ENCODE measurements at regions not wholly inside any gene's neighbourhood (a gene's known extent, or its start where the extent isn't known, plus 50 kb on each side); places are given as distances from the start of the nearest gene placed in this dataset.
"Not testable (repeated sequence)": the region's sequence is repeated elsewhere in the genome, so short reads cannot be mapped to it uniquely, and the experiment has no call there.

GRCh38 chr13:95391362-95391761 lies 90.1 kb upstream of the ABCC4 start:
- no peak for DNase-seq

DNA sequence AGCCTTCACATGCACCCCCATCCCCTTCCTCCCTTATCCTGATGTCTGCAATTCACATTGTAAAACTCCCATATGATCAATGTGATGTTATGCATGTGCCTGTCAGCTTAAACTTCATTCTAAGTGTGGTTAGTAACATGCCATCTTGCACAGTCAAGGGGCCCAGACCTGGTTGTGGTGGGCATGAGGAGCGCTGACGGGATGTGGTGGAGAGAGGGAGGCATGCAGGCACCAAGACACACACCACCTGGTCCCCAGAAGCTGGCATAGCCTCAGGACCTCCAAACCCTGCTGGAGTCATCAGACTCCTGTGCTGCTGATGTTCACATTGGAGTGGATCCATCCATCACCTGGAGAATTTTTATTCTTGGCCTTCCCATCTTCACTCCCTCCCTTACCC lies 90.5 kb upstream of the ABCC4 start:
- DNase-seq, result no peak

DNA sequence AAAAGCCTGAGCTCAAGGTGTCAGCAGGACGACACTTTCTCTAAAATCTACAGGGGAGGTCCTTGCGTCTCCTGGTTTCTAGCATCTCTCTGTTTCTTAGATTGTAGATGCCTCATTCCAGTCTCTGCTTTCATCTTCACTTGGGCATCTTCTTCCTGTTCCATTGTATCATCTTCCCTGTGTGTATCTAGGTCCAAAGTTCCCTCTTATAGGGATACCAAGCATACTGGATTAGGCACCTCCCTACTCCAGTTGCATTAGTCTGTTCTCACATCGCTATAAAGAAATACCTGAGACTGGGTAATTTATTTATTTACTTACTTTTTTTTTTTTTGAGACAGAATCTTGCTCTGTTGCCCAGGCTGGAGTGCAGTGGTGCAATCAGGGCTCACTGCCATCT lies 91.3 kb upstream of the ABCC4 start:
- no peak for DNase-seq

DNA sequence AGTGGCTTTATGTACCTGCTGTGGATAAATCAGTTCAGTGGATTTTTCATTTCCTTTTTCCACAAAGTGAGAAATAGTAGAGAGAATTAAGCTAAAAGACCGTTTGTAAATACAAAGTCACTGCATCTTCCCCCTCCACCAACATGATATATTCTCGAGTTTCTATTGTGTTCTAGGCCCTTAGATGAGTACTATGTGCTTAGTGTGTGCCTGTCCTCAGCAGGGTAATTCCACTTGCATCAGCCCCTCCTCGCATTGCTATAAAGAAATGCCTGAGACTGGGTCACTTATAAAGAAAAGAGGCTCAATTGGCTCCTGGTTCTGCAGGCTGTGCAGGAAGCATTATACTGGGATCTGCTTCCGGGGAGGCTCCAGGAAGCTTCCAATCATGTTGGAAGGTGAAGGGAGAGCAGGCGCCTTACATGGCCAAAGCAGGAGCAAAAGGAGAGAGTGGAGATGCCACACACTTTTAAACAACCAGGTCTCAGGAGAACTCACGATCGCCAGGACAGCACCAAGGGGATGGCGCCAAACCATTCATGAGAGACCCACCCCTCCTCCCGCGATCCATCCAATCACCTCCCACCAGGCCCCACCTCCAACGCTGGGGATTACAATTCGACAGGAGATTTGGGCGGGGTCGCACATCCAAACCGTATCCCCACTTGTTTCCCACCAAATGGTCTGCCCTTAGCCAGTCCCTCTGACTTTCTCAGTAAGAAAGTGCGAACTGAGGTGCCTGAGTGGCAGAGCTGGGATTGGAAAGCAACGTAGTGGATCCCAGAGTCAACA lies 102.3 kb upstream of the ABCC4 start:
- no peak for DNase-seq

- DNase-seq, result peak; percentile 88
Measured at GRCh38 chr13:95404141-95404882, 103.1 kb upstream of the ABCC4 start.

GRCh38 chr13:95406176-95406575 lies 104.9 kb upstream of the ABCC4 start:
- no peak for DNase-seq

DNA sequence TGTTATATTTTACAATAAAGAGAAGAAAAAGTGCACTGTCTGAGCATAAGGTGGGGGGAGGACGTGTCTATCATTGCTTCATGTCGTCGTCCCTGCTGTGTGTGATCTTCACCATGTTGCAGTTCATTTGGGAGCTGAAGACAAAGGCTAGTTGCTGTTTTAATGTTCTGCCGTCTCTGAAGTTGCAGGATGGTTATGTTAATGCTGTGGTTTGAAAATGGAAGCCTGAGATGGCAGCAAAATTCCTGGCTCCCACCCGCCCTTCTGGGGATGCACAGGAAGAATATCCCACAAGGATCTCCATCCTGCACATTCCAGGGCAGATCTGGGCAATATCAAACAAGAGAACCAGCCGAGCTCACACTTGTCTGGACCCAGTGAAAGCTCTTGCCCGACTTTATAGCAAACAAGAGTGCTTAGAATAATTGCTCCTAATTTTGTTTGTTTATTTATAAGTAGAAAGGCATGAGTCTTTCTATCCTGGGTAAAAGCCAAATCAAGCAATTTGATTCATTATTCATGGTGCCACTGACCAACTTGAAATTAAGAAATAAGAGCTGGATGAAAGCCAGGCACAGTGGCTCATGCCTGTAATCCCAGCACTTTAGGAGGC lies 110.3 kb upstream of the ABCC4 start:
- no peak for DNase-seq

DNA sequence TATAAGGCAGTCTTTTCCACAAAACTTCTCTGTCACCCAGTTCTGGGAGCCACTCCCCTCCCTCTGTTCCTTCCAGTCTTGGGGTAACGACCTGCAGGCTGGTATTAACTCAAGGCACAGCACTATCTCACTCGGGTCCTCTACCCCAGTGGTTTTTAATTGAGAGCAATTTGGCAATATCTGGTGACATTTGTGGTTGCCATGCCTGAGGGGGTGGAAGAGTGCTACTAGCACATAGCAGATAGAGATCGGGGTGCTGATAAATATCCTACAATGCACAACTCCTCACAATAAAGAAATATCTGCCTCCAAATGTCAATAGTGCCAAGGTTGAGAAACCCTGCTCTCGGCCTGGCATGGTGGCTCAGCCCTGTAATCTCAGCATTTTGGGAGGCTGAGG lies 117.7 kb upstream of the ABCC4 start:
- DNase-seq, result no peak

GRCh38 chr13:95420501-95420900 lies 119.2 kb upstream of the ABCC4 start:
- DNase-seq, result no peak

DNA sequence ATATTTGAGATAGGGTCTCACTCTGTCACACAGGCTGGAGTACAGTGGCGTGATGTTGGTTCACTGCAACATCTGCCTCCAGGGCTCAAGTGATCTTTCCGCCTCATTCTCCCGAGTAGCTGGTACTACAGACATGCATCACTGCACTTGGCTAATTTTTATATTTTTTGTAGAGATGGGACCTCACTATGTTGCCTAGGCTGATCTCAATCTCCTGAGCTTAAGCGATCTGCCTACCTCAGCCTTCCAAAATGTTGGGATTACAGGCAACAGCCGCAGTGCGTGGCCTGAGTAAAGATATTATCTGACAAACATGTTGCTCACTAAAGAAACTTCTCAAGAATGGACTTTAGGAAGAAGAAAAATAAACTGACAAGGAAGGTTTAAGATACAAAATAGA lies 125.4 kb upstream of the ABCC4 start:
- DNase-seq, result no peak

GRCh38 chr13:95430525-95430924 lies 122.0 kb upstream of the CLDN10 start:
- not testable (repeated sequence) for DNase-seq

- no peak for DNase-seq
Measured at GRCh38 chr13:95432141-95432540, 120.4 kb upstream of the CLDN10 start.

GRCh38 chr13:95433537-95433936 lies 119.0 kb upstream of the CLDN10 start:
- no peak for DNase-seq

- no peak for DNase-seq
Measured at GRCh38 chr13:95434111-95434510, 118.4 kb upstream of the CLDN10 start.

DNA sequence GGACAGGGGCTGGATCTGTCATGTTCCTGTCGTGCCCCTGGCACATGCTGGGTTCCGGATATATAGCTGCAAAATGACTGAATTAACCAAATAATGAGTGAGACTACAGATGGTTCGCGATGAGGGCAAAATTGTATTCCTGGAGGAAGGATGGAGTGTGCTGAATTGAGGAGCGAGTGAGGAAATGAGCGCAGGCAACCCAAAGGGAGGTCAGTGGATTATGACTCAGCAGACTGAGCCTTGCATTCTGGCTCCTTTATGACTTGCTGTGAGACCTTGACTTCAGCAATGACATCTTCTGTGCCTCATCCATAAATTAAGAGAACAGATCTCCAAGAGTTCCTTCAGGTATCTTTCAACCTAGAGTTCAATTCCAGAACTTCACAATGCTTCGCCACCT lies 115.0 kb upstream of the CLDN10 start:
- DNase-seq, result no peak

DNA sequence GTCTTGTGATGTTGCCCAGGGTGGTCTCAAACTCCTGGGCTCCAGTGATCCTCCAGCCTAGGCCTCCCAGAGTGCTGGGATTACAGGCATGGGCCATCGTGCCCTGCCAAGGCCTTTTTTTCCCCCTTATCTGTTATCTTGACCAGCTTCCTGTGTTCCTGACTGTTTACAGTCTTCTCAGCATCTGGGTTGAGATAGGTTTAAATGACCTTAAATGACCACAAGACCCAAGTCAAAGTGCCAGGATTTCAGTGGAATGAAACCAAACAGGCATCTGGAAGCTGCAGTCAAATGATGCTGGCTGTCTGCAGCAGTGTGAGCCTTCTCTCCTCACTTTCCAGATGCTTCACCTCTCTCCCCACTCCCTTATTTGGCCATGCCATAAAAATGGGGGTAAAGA lies 114.2 kb upstream of the CLDN10 start:
- no peak for DNase-seq

GRCh38 chr13:95440441-95441088 lies 112.0 kb upstream of the CLDN10 start:
- no peak for DNase-seq

DNA sequence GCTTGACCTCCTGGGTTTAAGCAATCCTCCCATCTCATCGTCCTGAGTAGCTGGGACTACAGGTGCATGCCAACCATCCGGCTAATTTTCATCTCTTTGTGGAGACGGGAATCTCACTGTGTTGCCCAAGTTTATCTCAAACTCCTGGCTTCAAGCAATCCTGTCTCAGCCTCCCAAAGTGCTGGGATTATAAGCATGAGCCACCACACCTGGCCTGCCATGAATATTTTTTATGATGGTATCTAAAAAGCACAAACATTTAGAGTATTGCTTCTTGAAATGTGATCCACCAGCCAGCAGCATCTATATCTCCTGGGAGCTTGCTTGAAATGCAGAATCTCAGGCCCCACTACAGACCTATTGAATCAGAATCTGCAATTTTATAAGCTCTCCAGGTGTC lies 111.2 kb upstream of the CLDN10 start:
- DNase-seq, result no peak

GRCh38 chr13:95444006-95444730 lies 108.4 kb upstream of the CLDN10 start:
- DNase-seq, result no peak

DNA sequence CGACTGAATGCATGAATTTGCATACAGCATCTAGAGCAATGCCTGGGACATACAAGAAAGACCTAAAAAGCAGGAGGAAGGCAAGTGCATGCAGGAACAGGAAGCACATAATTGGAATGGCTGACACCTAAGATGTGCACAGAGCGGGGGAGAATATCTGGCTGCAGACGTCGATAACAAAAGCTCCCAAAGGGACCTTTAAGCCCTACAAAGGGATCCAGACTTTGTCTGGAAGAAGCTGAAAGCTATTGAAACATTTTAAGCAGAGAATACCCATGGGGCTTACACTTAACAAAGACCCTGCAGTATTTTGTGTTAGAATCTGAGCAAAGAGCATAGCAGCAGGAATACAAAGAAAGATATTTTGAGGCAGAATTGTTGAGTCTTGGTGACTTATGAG lies 107.4 kb upstream of the CLDN10 start:
- no peak for DNase-seq

DNA sequence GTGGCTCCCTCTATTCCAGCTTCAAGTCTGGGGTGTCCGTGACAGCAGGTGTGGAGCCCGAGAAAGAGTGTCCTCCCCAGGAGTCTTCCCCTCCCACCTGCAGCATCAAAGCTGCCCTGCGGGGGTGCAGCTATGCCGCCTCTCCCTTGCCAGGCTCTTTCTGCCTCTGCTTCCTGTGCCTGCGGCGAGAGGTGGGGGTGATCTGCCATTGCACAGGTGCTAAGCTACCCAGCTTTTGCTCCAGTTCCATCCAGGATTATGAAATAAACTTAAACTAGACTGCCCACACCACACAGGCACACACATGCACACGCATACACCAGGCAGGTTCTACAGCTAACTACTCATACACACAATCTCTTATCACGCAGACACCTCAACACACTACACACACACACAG lies 104.7 kb upstream of the CLDN10 start:
- no peak for DNase-seq

DNA sequence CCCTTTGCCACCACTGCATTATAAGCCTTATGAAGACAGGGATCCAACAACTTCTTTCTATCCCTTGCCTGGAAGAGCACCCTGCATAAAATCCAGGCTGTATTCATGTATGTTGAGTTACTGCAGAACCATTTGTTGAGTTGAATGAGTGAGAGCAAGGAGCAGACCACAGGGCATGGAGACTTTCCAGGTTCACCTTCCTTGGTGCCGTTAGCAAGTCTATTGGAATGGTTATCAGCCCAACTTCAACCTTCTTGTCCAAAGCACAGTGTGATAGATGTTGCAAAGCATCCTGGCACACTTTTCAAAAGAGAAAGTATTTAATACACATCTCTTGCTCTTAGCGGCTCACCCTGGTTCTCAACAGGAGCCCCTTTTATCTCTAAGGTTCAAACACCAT lies 100.9 kb upstream of the CLDN10 start:
- DNase-seq, result no peak

DNA sequence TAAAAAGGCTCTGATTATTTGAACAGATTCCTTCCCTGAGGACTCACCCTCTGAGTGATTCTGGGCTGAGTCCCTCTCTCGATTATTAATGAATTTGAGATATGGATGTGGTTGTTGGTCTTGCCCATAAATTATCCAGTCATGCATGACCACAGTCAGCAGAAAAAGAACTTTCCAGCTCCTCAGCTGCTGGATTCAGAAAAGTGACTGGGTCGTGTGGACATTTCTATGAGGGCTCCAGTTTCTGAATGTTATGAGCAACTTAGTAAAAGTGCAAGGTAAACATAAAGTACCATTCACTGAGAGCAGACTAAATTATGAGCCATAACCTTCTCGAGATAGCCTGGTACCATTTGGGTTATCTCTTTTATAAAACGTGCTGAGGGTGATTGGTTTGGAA lies 100.1 kb upstream of the CLDN10 start:
- DNase-seq, result no peak
